GM19328 (cell line): ENCODE measurements at regions not wholly inside any gene's neighbourhood (a gene's known extent, or its start where the extent isn't known, plus 50 kb on each side); places are given as distances from the start of the nearest gene placed in this dataset.
"Not testable (repeated sequence)": the region's sequence is repeated elsewhere in the genome, so short reads cannot be mapped to it uniquely, and the experiment has no call there.

Source experiments
- ATAC-seq: cut with Tn5 transposase; IDR thresholded peaks from one replicate; pipeline ENCODE4 v1.9.1; 2021; ENCODE audit warnings: mild to moderate bottlenecking, moderate library complexity; ENCODE audit not compliant: unreplicated experiment

DNA sequence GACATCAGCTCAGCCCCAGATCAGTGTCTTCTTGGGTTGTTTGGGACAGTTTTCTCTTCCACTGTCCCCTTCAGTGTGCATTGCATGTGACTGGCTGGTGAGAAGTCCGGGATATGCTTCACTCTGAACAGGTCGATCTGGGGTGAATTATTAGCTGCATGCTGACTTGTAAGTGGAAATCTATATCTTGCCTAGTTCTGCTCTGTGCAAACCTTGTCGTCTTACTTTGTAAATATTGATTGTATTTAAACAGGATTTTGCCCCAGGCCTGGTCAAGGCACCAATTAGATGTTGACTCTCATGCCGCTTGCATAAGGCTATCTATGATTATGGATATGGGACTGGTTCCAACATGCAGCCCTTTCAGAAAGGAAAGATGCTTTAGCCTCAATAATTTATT lies 669.7 kb downstream of the TYW1 start:
- not testable (repeated sequence) for ATAC-seq

DNA sequence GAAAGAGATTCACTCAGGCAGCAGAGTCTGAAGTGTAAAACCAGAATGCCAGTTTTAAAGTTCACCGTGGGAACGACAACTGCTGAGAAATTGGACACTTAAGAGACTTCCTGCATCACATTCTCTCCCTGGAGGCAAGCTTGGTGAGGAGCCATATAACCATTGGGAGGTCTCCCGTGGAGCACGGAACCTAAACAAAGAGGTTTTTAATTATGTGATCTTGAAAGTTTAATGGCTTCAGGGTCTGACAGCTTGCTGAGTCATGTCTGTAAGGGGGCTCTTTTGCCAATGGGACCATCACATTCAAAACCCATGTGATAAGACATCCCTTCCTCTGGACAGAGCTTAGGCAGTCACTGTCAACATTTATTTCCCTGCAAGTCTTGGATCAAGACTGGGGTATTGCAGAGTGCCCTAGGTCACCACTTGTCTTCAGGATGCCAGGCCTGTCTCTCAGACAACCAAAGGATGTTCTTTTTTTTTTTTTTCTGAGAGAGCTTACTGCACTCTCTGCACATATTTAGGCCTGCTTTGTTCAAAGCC lies 674.4 kb downstream of the TYW1 start:
- no peak for ATAC-seq

DNA sequence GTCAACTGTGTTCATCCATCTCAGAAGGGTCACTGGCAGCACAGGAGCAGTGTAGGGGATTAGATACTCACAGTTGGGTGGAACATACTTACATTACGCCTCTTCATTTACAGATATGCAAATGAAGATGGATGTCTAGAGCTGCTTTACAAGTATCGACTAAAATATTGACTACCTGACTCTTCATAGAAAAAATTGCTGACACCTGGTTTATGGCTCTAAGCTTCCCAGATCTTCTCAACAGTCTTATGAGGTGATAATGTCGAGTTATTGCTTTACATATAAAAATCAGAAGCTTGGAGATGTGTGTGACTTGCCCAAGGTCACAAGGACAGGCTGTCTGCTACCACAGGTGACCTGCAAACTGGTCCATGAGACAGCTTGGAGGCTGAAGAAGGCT lies 677.2 kb downstream of the TYW1 start:
- no peak for ATAC-seq

DNA sequence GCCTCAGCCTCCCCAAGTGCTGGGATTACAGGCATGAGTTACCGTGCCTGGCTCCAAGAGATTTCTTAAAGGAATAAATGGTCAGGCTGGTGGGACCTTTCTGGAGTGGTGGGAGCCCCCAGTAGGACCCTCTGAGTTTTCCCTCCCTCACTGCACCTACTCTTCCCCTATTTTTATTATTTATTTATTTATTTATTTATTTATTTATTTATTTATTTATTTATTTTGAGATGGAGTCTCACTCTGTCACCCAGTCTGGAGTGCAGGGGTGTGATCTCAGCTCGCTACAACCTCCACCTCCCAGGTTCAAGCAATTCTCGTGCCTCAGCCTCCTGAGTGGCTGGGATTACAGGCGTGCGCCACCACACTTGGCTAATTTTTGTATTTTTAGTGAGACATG lies 678.2 kb downstream of the TYW1 start:
- ATAC-seq: not testable (repeated sequence)

DNA sequence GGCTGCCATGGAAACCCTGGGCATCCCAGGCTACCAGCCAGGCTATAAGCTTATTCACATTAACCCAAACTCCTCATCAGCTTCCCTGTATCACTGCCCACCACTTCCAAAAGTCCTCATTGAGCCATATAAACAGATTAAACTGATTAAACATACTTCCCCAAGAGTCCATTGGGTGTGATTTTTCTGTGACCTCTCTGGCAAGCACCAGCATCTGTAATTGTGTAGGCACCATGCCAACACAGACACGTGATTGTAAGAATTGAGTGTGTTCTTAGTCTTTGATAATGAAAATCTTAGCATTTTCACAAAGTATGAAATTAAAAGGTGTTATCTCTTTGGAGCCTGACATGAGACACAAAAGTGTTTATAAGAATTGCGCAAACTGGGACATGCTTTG lies 679.3 kb downstream of the TYW1 start:
- no peak for ATAC-seq

DNA sequence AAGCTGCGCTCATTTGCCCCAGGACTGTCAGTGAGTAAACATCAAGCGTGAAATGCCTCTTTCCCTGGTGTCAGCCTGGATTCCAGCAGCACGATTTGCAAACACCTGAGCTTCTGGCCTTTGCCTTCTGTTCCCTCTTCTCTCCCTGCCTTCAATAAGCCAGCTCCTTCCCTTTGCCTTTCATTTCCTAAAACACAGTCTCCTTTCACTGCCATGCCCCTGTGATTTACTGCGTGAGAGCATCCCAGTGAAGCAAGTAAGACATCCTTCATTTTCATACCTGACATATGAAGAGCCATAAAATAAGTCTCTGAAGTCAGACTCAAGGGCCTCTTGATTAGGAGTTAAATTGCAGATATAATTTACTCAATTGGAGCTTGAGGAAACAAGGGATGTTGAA lies 681.8 kb downstream of the TYW1 start:
- no peak for ATAC-seq

DNA sequence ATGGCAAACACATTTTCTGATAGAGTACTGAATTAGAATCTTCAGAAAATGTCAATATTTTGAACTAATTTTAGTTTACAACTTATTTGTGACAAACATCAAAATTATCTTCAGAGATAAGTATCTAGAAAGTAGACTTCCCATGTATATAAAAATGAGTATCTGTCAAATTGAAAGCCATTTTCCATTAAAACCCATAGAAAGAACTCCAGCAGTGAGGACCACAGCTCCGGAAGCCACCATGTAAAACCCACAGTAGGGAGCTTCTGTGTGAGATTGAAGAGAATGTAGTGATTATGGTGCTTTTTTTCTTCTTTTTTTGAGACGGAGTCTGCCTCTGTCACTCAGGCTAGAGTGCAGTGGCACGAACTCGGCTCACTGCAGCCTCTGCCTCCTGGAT lies 687.0 kb downstream of the TYW1 start:
- no peak for ATAC-seq

DNA sequence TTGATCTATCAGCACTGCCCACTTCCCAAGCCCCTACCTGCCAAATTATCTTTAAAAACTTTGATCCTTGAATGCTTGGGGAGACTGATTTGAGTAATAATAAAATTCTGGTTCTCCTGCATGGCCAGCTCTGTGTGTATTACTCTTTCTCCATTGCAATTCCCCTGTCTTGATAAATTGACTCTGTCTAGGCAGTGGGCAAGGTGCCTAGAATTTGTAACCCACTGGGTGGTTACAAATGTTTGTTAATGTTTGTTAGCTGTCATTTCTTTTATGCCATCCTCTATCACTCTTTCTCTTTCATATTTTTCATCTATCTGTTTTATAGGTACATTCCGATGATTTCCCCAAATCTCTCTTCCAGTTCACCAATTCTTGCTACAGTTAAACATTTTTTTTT lies 694.1 kb downstream of the TYW1 start:
- ATAC-seq: no peak

DNA sequence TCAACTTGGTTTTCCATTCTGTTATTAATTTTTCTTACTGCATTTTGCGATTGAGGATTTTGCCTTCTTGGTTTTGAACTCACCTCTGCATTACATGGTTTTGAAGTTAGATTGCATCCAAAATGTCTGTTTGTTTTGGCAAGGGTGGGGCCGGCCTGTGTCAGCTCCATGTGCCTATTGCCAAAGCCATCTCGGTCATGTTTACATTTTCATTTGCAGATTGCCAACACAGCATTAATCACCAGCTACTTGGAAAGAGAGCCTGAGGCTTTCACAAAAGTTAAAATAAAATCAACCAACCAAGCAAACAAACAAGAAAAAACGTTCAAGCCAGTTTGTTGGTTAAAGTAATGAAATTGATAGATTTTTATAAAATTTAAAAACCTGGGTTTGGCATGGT lies 695.8 kb downstream of the TYW1 start:
- no peak for ATAC-seq

DNA sequence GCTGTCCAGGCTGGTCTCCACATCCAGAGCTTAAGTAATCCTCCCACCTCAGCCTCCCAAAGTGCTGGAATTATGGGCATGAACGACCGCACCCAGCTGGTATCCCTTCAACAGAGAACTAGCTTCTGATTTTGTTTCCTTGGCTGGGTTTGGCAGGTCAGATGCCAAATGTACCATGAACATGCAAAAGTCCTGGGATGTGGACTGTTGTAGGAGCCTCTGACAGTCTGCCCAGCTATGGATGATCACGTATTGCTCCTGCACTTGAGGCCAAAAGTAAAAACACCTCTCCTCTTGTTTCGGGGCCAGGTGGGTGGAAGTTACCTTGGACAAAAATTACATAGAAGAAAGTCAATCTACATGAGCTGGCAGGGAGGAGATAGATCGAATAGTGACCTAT lies 699.5 kb downstream of the TYW1 start:
- no peak for ATAC-seq

DNA sequence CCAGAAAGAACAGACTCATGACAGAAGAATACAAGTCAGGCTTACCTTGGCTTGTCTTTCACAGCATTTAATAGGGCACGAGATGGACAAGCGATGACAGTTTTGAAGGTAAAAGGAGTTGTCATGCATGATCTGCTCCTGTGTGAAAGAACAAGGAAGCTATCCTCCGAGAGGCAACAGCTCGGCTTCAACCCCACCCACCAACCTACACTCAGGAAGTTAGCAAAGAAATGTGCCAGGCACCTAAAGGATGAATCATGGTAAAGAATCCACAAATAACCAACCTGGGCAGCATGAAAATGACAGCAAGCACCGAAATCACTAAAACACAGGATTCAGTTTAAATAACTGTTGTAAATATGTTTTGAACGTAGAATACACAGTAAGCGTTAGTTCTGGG lies 700.2 kb downstream of the TYW1 start:
- no peak for ATAC-seq

DNA sequence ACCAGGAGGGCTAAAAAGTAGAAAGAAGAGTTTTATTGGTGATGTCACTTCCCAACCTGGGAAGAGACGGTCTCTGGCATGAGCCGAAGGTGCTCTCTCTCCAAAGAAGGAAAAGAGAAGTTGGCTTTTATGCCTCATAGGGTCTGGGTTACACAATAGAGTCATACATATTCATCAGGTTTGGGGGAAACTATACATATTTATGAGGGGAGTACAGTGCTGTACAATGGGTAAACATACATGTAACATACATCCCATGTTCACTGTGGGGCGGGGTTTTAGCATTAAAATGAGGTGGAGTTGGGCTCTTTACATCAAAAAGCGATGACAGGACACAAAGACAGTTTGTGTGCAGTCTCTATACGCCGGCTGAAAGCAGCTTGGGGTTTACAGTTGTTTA lies 701.7 kb downstream of the TYW1 start:
- no peak for ATAC-seq

DNA sequence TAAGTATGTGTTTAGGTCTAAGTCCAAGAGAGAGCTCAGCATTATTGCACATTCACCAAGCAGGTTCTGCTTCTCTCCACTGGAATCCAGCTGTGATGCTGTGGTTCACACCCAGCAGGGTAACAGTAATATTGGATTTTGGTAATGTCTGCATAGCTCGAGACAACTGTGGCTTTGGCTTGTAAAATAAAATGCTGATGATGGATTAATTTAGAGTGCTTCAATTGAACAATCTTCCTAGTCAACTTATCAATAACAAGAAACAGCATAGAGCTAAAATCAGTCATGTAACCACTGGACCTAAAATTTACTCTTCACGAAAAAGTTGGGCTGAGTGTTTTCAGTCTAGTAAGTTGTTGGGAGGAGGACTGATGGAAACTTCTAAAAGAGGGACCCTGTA lies 709.2 kb downstream of the TYW1 start:
- ATAC-seq: no peak

DNA sequence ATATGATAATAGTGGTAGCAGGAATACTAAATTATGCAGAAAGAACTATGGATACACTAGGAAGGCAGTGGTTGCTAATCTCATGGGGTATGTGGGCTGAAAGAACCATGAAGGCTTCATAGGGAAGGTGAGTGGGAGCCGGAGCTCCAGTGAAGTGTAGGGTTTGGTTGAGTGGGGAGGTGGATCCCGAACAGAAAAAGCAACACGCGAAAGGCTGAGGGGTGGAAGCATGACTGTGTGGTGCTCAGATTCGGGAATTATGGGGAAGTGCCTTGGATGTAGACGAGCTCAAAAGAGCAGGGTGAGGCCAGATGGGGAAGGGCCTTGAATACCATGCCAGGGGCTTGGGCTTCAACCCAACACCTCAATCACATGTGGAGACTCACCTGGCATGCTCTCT lies 715.1 kb downstream of the TYW1 start:
- ATAC-seq: no peak

DNA sequence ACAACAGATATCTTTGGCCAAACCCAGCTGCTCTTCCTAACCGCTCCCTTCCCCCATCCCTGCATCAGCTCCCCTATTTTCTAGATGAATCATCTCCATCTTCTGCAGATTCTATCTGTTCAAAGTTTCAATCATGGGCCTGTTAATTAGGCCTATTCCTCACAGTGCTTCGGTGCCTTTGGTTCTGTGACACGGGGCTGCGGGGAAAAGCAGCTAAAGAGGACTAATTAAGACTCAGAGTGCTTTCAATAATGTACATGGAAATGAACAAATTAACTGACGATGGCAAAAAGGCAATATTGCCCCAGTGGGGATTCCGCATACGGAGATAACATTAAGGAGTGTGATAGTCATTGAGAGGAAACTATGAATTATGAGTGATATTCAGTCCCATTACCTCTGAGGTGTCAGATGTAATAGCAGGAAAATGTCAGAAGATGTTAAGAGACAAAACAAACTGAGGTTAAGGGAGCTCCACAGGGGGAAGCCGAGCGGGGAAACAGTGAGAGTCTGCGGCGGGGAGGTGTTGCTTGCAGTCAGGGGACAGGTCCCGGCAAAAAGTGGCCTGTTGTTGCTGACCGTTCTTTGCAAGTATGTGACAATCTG lies 716.9 kb downstream of the TYW1 start:
- no peak for ATAC-seq

DNA sequence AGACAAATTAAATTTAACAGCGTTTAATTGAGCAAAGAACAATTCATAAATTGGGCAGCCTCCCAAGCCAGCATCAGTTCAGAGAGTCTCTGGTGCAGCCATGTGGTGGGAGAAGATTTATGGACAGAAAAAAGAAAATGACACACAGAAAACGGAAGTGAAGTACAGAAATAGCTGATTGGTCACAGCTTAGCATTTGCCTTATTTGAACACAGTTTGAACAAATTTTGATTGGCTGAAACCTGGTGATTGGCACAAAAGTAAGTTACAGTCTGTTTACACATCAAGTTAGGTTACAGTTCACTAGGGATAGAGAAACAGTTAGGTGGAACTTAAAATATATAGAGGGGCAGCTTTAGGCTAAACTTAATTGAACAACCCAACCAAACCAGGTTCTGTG lies 720.1 kb downstream of the TYW1 start:
- ATAC-seq: no peak

DNA sequence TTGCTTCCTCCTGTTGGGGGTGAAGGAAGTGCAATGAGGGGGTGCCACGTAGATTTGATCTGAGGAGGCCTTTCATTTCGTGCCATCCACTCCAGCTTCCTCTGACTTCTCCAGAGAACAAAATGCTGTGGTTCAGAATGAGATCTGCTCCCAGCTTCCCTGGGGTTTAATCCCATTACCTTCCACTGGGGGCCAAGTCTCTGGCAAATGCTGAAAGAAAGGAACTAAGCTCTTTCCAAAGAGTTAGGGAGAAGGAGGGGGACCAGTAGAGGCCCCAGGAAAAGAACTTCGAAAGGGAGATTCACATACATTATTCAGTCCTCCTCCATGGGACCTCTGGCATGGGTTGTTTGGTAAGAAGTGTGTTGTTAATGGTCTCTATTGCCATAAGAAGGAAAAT lies 727.0 kb downstream of the TYW1 start:
- no peak for ATAC-seq

DNA sequence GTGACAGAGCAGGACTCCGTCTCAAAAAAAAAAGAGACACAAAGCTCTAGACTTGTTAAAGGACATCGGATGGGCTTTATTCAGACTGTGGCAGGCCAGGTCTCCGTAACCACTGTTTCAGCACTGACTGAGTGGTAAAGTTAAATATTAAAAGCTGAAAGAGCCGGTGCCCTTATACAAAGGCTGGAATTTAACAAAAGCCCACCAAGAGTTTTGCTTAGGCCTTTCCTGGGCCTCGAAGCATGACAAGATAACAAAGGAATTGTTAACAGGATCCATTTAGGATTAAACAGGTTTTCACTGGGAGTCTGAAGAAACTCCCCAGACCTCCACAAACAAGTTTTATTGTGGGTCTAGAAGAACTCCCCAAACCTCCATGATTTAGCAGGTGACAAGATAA lies 727.8 kb downstream of the TYW1 start:
- no peak for ATAC-seq

DNA sequence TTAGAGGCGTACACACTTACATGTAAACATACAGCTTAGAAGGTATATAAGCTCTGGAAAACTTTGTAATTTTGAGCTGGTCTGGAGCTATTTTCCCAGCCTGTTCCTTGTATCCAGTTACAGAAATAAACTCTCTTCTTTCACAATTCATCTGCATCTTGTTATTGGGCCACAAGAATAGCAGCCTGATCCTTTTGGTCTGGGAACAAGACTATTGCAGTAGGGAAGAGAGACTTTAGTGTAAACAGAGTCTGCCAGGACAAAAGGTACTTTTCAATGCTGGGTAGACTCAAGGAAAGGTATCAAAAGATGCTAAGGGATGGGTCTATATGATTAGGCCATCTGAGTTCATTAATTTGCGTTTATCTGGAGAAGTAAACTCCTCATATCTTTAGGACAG lies 728.3 kb downstream of the TYW1 start:
- ATAC-seq: no peak

DNA sequence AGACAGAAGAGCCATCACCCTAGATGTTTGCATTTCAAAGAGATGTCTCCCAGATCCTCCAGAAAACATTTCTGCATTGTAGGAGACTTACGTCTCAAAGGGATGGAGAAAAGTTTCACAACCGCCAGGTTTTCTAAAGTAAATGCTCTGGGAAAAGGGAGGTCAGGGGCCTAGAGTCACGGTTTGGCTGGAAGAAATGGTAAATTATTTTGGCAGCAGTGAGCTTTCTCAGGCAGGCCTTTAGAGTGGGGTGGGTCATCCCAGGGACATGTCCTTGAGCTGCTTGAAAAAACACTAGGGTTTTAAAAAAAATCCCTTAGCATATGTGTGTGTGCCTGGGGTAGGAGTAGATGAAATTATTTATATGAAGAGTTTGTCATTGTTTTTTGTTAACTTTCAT lies 728.8 kb downstream of the TYW1 start:
- no peak for ATAC-seq

DNA sequence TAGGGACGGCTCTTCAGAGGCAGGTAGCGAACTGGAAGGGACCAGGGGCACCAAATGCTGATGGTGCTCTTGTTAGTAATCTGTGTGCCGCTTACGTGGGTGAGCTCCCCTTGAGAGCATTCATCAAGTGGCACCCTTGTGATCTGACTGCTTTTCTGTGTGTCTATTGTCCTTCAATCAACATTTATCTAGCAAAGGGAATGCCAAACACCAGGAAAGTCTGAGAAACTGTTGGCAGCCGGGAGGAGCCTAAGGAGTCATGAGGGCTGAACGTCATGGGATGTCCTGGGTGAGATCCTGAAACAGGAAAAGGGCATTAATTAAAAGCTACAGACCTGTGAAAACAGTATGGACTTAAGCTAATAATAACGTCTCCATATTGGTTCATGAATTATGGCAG lies 733.1 kb downstream of the TYW1 start:
- no peak for ATAC-seq

DNA sequence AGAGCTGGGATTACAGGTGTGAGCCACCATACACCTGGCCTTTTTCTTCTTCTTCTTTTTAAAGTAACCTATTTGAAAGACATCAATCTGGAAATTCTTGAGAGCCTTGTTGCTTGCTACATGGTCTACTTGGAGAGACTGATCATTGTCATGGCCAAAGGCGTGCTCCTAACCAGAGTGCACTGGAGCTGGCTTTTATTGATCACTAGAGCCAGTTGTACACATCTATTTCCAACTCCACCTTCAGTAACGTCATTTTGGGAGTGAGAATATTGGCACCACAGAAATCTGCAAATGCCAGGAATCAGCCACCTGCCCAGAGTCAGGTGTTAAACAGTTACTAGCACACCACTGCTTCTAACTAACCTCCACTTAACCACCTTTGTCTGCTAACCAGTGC lies 735.1 kb downstream of the TYW1 start:
- ATAC-seq: no peak

DNA sequence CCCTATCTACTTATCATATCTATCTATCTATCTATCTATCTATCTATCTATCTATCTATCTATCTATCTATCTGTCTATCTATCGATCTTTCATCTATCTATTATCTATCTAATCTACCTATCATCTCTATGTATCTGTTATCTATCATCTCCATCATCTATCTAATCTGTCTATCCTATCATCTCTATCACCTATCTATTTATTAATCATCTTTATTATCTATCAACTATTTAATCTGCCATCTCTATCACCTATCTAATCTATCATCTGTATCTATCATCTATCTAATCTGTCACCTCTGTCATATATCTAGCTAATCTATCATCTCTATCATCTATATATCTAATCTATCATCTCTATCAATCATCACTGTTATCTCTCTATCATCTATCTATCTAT lies 736.3 kb downstream of the TYW1 start:
- no peak for ATAC-seq
